IPS-20b (cell line): ENCODE measurements at regions not wholly inside any gene's neighbourhood (a gene's known extent, or its start where the extent isn't known, plus 50 kb on each side); places are given as distances from the start of the nearest gene placed in this dataset.
A peak's percentile ranks its signal among the peaks of the same experiment; 100 is the strongest.

Experiments used
- H3K27ac ChIP-seq: one replicate; pipeline ENCODE4 v1.5.1; 2013; ENCODE audit warnings: low read length
- H3K27me3 ChIP-seq: 2 replicates; pipeline ENCODE4 v1.6.1; 2013; ENCODE audit warnings: mild to moderate bottlenecking, low read length, inconsistent platforms; ENCODE audit not compliant: insufficient read depth
- H3K36me3 ChIP-seq: 2 replicates; pipeline ENCODE4 v1.6.1; 2013; ENCODE audit warnings: low read depth, mild to moderate bottlenecking, inconsistent platforms, low read length, moderate library complexity; ENCODE audit not compliant: insufficient read depth
- H3K4me1 ChIP-seq: 2 replicates; pipeline ENCODE4 v1.6.1; 2013; ENCODE audit warnings: mild to moderate bottlenecking, control low read depth, inconsistent platforms, low read length, moderate library complexity; ENCODE audit not compliant: insufficient read depth
- H3K4me3 ChIP-seq: 2 replicates; pipeline ENCODE4 v1.5.1; 2013; ENCODE audit warnings: mild to moderate bottlenecking, low read length, inconsistent platforms
- H3K9ac ChIP-seq: 2 replicates; pipeline ENCODE4 v1.6.1; 2013; ENCODE audit warnings: low read depth, mild to moderate bottlenecking, inconsistent platforms, low read length, moderate library complexity
- H3K9me3 ChIP-seq: 2 replicates; pipeline ENCODE4 v1.6.1; 2013; ENCODE audit warnings: mild to moderate bottlenecking, low read depth, low read length, inconsistent platforms; ENCODE audit not compliant: insufficient read depth

DNA sequence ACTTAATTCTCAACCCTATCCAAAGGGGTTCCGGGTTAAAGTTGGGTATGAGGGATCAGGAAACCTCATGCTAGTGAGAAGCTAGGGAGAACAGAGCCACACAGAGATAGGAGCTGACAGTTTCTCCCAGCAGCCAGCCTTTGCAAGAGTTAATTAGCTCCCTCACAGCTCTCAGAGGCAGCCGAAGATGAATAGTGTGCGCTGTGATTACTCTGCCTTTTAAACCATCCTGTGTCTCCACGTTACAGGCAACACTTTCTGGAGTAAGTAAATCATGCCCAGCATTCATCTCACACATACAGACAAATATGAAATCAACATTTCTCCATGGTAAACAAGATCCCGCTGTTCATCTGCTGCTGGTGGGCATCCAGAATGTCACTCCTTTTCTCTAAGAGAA lies 429.6 kb downstream of the INSC start:
- Histone ChIP-seq H3K27ac (no peak overlapping the region), H3K4me1 (peaks cover 2% of the 10 kb centered on the region; the same call in 1 of the 2 replicates), H3K27me3 (no peaks in the 10 kb centered on the region), H3K9ac (no peak overlapping the region), H3K4me3 (no peak overlapping the region), H3K36me3 (no peaks in the 10 kb centered on the region), H3K9me3 (no peaks in the 10 kb centered on the region)

DNA sequence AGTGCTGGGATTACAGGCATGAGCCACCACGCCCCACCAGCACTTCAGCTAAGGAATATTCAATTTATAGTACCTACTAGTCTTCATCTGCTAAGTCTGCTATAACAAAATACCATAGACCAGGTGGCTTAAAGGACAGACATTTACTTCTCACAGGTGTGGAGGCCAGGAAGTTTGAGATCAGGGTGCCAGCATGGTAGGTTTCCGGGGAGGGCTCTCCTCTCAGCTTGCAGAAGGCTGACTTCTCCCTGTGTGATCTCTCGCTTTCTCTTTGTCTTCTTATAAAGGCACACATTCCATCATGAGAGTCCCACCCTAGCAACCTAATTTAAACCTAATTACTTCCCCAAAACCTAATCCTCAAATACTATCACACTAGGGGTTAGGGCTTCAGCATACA lies 433.0 kb downstream of the INSC start:
- peak overlapping the region; percentile 30 for H3K27ac ChIP-seq

DNA sequence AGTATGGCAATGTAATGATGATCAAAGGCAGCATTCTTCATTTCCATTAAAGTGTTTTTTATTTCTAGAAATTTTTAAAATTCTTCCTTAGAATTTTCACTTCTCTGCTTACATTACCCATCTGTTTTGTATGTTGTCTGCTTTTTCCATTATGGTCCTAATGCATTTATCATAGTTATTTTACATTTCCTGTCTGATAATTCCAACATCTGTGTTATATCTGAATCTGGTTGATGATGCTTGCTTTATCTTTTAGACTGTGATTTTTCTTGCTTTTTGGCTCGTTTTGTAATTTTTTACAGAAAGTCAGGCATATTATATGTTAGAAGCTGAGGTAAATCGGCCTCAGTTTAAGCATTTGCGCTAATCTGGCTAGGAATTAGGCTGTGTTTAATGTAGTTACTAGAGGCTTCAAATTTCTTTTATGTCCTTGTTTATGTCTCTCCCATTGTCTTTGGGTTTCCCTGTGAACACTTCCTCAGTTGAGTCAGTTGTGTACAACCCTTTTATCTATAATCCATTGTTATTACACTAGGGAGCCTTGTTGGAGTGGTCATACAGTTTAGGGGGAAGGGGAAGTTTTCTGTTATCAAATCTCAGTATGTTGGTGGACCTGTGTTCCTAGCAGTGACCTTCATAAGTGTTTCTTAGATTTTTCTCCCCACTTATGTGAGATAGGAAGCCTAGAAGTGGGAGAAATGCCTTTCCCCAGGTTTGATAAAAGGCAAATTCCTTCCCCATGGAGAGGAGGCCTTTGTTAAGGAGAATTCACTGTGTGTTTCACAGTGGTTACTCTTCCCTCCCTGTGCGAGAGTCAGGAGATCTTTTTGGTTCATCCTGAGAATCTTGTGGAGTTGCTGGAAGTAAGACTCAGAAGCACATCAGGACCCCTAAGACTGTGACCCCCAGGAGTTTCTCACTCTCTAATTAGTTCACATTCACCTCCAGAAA lies 437.5 kb downstream of the INSC start:
- H3K9ac ChIP-seq = peak overlapping the region; percentile 21; the same call in 1 of the 2 replicates
- H3K27ac ChIP-seq = peak overlapping the region; percentile 40
- no peaks in the 10 kb centered on the region for H3K27me3 ChIP-seq
- peak overlapping the region; percentile 49; the same call in 1 of the 2 replicates for H3K4me3 ChIP-seq
- no peaks in the 10 kb centered on the region for H3K36me3 ChIP-seq
- H3K4me1 ChIP-seq = peaks cover 37% of the 10 kb centered on the region; the same call in 1 of the 2 replicates
- H3K9me3 ChIP-seq = no peaks in the 10 kb centered on the region

More for the DNA sequence above, 433.0 kb downstream of the INSC start:
- Histone ChIP-seq H3K4me1 (peaks cover 19% of the 10 kb centered on the region; the same call in 1 of the 2 replicates), H3K36me3 (no peaks in the 10 kb centered on the region), H3K9ac (no peak overlapping the region), H3K9me3 (no peaks in the 10 kb centered on the region), H3K4me3 (no peak overlapping the region), H3K27me3 (no peaks in the 10 kb centered on the region)

DNA sequence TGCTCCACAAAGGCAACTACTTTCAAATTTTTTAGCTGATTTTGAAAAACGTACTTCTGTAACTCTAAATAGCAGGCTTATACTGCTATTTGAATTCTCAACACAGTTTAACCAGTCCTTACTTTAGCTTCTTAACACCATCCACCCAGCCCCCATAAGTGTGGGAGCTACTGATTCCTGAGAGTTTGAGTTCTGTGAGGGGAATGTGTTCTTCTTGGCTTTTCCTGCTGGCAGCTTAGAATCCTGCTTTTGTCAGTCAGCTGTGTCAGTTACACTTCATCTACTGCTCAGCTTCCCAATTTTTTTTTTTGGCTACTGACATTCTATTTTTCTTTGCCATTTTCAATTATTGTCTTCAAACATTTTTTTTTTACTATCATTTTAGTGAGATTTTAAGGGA lies 440.4 kb downstream of the INSC start:
- peaks cover 51% of the 10 kb centered on the region; the same call in 1 of the 2 replicates for H3K4me1 ChIP-seq
- H3K36me3 ChIP-seq = no peaks in the 10 kb centered on the region
- no peaks in the 10 kb centered on the region for H3K9me3 ChIP-seq
- H3K27me3 ChIP-seq = no peaks in the 10 kb centered on the region
- H3K27ac ChIP-seq = no peak overlapping the region
- peak overlapping the region; percentile 40; the same call in 1 of the 2 replicates for H3K9ac ChIP-seq
- H3K4me3 ChIP-seq = peak overlapping the region; percentile 23; the same call in 1 of the 2 replicates

DNA sequence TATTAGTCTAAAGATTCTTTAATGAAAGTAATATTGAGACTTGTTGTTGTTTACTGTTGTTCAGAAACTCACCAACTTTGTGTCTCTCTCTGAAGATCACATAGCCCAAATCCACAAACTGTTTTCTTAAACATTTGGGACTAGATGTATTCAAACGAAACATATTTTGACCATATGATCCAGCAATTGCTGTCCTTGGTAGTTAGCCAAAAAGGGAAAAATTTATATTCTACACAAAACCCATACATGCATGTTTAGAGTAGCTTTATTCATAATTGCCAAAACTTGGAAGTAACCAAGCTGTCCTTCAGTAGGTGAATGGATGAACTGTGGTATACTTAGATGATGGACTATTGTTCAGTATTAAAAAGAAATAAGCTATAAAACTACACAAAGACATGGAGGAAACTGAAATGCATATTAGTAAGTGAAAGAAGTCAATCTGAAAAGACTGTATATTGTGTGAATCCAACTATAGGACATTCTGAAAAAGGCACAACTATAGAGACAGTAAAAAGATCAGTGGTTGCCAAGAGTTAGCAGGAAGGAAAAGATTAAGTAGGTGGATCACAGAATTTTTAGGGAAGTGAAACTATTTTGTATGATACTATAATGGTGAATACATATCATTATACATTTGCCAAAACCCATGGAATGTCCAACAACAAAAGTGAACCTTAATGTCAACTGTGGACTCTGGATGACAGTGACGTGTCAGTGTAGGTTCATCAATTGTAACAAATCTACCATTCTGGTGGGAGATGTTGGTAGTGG lies 442.9 kb downstream of the INSC start:
- H3K9me3 ChIP-seq = no peaks in the 10 kb centered on the region
- H3K9ac ChIP-seq = no peak overlapping the region
- no peak overlapping the region for H3K27ac ChIP-seq
- H3K4me1 ChIP-seq = peaks cover 33% of the 10 kb centered on the region; the same call in 1 of the 2 replicates
- no peaks in the 10 kb centered on the region for H3K27me3 ChIP-seq
- H3K4me3 ChIP-seq = no peak overlapping the region
- H3K36me3 ChIP-seq = no peaks in the 10 kb centered on the region

DNA sequence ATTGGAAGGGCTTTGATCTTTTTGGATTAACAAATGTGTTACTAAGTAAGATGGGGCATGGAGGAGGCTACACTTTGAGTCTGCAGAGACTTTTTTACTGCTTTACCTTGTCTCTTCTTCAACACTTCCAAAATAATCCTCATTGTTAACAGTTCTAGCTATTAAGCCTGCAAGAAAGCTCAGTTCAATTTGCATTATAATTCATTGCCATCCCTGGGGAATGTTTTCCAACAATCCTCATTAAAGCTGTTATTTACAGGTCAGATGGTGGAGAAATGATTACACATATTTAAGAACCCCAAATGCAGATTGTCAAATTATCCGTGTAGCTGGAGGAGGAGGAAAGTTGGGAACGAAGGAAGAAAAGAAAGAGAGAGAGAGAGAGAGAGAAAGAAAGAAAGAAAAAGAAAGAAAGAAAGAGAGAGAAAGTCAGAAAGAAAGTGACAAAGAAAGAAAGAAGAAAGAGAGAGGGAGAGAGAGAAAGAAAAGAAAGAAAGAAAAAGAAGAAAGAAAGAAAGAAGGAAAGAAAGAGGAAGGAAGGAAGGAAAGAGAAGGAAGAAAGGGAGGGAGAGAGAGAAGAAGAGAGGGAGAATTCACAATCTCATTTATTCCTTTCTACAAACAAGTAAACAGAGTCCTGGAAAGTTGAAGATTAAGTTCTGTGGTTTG lies 443.9 kb downstream of the INSC start:
- Histone ChIP-seq H3K4me3 (no peak overlapping the region), H3K36me3 (no peaks in the 10 kb centered on the region), H3K27ac (no peak overlapping the region), H3K9me3 (no peaks in the 10 kb centered on the region), H3K4me1 (peaks cover 28% of the 10 kb centered on the region; the same call in 1 of the 2 replicates), H3K27me3 (no peaks in the 10 kb centered on the region), H3K9ac (no peak overlapping the region)

DNA sequence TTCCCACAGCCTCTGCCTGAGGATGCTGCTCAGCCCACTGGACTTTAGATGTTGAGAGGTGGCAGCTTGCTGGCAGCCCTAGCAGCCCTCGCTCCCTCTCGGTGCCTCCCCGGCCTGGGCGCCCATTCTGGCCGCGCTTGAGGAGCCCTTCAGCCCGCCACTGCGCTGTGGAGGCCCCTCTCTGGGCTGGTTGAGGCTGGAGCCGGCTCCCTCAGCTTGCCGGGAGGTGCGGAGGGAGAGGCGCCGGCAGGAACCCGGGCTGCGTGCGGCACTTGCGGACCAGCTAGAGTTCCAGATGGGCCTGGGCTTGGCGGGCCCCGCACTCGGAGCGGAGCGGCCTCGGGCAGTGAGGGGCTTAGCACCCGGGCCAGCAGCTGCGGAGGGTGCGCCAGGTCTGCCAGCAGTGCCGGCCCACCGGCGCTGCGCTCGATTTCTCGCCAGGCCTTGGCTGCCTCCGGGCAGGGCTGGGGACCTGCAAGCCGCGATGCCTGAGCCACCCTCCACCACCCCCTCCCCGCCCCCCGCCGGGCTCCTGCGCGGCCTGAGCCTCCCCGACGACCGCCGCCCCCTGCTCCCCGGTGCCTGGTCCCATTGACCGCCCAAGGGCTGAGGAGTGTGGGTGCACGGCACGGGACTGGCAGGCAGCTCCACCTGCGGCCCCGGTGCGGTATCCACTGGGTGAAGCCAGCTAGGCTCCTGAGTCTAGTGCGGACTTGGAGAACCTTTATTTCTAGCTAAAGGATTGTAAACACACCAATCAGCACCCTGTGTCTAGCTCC lies 446.2 kb downstream of the INSC start:
- H3K4me1 ChIP-seq = peaks cover 20% of the 10 kb centered on the region; the same call in 1 of the 2 replicates
- no peaks in the 10 kb centered on the region for H3K27me3 ChIP-seq
- H3K9me3 ChIP-seq = no peaks in the 10 kb centered on the region
- H3K27ac ChIP-seq = no peak overlapping the region
- no peaks in the 10 kb centered on the region for H3K36me3 ChIP-seq
- H3K9ac ChIP-seq = no peak overlapping the region
- no peak overlapping the region for H3K4me3 ChIP-seq

DNA sequence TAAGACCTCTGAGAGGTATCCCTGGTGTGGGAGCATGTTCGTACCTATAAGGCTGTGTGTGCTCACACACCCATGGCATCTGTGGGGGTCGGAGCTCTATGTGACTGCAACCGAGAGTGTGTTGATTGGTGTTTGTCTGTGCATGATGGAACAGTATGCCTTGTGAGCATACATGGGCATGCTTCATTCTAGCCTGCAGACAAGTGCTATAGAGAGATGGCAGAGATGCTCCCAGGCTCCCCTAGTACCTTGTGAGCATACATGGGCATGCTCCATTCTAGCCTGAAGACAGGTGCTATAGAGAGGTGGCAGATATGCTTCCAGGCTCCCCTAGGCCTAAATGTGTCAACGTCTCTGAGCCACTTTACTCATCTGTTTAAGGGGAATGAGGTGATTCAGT lies 447.5 kb downstream of the INSC start:
- Histone ChIP-seq H3K9me3 (no peaks in the 10 kb centered on the region), H3K9ac (no peak overlapping the region), H3K36me3 (no peaks in the 10 kb centered on the region), H3K4me3 (no peak overlapping the region), H3K27me3 (no peaks in the 10 kb centered on the region), H3K4me1 (peaks cover 20% of the 10 kb centered on the region; the same call in 1 of the 2 replicates), H3K27ac (no peak overlapping the region)

DNA sequence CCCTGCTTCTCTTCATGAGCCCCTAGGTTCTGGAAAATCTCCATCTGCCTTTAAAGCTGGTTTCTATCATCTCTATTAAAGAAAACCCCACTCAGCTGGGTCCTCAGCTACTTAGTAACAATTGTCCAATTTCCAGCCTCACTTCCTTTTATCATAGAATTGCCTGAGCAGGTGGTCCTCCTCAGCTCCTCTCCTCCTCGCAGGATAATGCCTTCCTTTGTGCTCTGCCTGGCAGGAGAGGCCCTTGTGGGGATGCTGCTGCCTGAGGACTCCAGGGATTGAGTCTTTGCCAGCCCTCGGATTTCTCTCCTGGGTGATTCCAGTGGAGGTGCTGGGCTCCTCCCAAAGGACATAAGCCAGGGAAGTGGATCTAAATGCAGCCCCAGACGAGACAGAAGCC lies 448.3 kb downstream of the INSC start:
- Histone ChIP-seq H3K36me3 (no peaks in the 10 kb centered on the region), H3K4me1 (peaks cover 15% of the 10 kb centered on the region; the same call in 1 of the 2 replicates), H3K9me3 (no peaks in the 10 kb centered on the region), H3K27ac (no peak overlapping the region), H3K4me3 (no peak overlapping the region), H3K27me3 (no peaks in the 10 kb centered on the region), H3K9ac (no peak overlapping the region)

DNA sequence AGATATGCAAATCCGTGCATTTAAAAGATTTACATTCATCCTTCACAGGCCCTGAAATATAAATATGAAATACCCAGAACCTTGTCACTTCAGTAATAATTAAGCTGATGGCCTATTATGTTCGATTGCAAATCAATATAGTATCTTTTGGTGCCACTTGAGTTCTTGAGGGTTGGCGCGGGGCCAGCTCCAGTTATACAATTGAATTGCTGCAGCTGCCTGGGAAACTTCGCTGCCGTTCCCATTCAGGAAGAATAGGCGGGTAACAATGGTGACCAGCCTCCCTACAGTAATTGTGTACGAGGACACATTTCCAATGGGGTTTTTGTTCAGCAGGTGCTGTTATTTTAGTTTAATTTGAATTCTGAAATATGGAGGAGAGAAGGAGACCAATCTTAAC lies 451.2 kb downstream of the INSC start:
- peaks cover 6% of the 10 kb centered on the region; the same call in 1 of the 2 replicates for H3K4me1 ChIP-seq
- H3K27me3 ChIP-seq = no peaks in the 10 kb centered on the region
- no peak overlapping the region for H3K9ac ChIP-seq

More for the DNA sequence above, 451.2 kb downstream of the INSC start:
- Histone ChIP-seq H3K36me3 (no peaks in the 10 kb centered on the region), H3K9me3 (no peaks in the 10 kb centered on the region), H3K4me3 (no peak overlapping the region), H3K27ac (no peak overlapping the region)
